NAMALWA (cell line): ENCODE measurements at regions not wholly inside any gene's neighbourhood (a gene's known extent, or its start where the extent isn't known, plus 50 kb on each side); places are given as distances from the start of the nearest gene placed in this dataset.

Source experiments
- DNase-seq: peaks from one replicate; pipeline ENCODE4 v3.0.0-alpha.2; 2015; ENCODE audit warnings: low spot score

GRCh38 chr4:74692972-74693371, 101.4 kb downstream of the BTC start:
- DNase-seq = no peak
